Activated CD4-positive, alpha-beta memory T cell treated with anti-CD3 and anti-CD28 coated beads for 36 hours (primary cell): ENCODE measurements at regions not wholly inside any gene's neighbourhood (a gene's known extent, or its start where the extent isn't known, plus 50 kb on each side); places are given as distances from the start of the nearest gene placed in this dataset.

ENCODE experiments used
- CTCF ChIA-PET: fragments of 350-600 bp; sonication (Branson Sonifier 250); formaldehyde crosslinking; loops from one replicate; lab custom pipeline; 2021; ENCODE audit warnings: antibody characterized with exemption, inconsistent platforms; lab: Charles Lee
- POLR2A ChIA-PET: fragments of 350-600 bp; sonication (Branson Sonifier 250); formaldehyde crosslinking; loops from one replicate; lab custom pipeline; 2021; ENCODE audit warnings: antibody characterized with exemption; lab: Charles Lee
- DNase-seq: peaks from one replicate; pipeline ENCODE4 v3.0.0-alpha.2; 2020
- H3K27ac Mint-ChIP-seq: one replicate; pipeline ENCODE4 v1.8.0; 2021; ENCODE audit warnings: mixed read lengths
- H3K27me3 Mint-ChIP-seq: one replicate; pipeline ENCODE4 v1.8.0; 2021; ENCODE audit warnings: mixed read lengths
- H3K36me3 Mint-ChIP-seq: one replicate; pipeline ENCODE4 v1.8.0; 2021; ENCODE audit warnings: mixed read lengths
- H3K4me1 Mint-ChIP-seq: one replicate; pipeline ENCODE4 v1.8.0; 2021; ENCODE audit warnings: low read depth, mixed read lengths
- H3K4me3 Mint-ChIP-seq: one replicate; pipeline ENCODE4 v1.8.0; 2021; ENCODE audit warnings: mild to moderate bottlenecking, mixed read lengths
- H3K9me3 Mint-ChIP-seq: one replicate; pipeline ENCODE4 v1.8.0; 2021; ENCODE audit warnings: mixed read lengths
- intact Hi-C: fragments of 100-400 bp; cut with micrococcal nuclease; formaldehyde crosslinking; loops from one replicate; pipeline ENCODE4 v1.15.1; 2023

- DNase-seq: no peak
- ChIA-PET CTCF (no interaction called here), POLR2A (no interaction called here)
- no peaks in the 10 kb centered on the region for H3K9me3 Mint-ChIP-seq
- intact Hi-C loops: no loop called here
- no peaks in the 10 kb centered on the region for H3K27me3 Mint-ChIP-seq
- H3K4me3 Mint-ChIP-seq: no peak overlapping the region
- no peak overlapping the region for H3K27ac Mint-ChIP-seq
- H3K4me1 Mint-ChIP-seq: no peaks in the 10 kb centered on the region
- H3K36me3 Mint-ChIP-seq: no peaks in the 10 kb centered on the region
Measured at GRCh38 chr6:77535172-77535571, 71.9 kb upstream of the HTR1B start.

- Mint-ChIP-seq H3K9me3 (no peaks in the 10 kb centered on the region), H3K27me3 (no peaks in the 10 kb centered on the region), H3K36me3 (no peaks in the 10 kb centered on the region), H3K27ac (no peak overlapping the region), H3K4me1 (no peaks in the 10 kb centered on the region), H3K4me3 (no peak overlapping the region)
- DNase-seq: no peak
- POLR2A ChIA-PET: no interaction called here
- CTCF ChIA-PET: no interaction called here
- intact Hi-C loops: no loop called here
Measured at GRCh38 chr6:77536701-77537100, 73.4 kb upstream of the HTR1B start.

GRCh38 chr6:77543601-77544000 lies 80.3 kb upstream of the HTR1B start:
- intact Hi-C loops: no loop called here
- H3K4me1 Mint-ChIP-seq: no peaks in the 10 kb centered on the region
- no peaks in the 10 kb centered on the region for H3K9me3 Mint-ChIP-seq
- CTCF ChIA-PET: interaction anchor here (0.6 kb wide), 1 partner anchor 13 kb away, joined by 3 read pairs; no protein-coding TSS in a partner anchor
- H3K27me3 Mint-ChIP-seq: no peaks in the 10 kb centered on the region
- H3K27ac Mint-ChIP-seq: no peak overlapping the region
- no peak for DNase-seq
- H3K36me3 Mint-ChIP-seq: no peaks in the 10 kb centered on the region
- H3K4me3 Mint-ChIP-seq: no peak overlapping the region
- POLR2A ChIA-PET: no interaction called here

- H3K9me3 Mint-ChIP-seq: no peaks in the 10 kb centered on the region
- no peak overlapping the region for H3K4me3 Mint-ChIP-seq
- H3K27me3 Mint-ChIP-seq: no peaks in the 10 kb centered on the region
- intact Hi-C loops: no loop called here
- no peaks in the 10 kb centered on the region for H3K36me3 Mint-ChIP-seq
- POLR2A ChIA-PET: no interaction called here
- no peak overlapping the region for H3K27ac Mint-ChIP-seq
- DNase-seq: no peak
- CTCF ChIA-PET: no interaction called here
- no peaks in the 10 kb centered on the region for H3K4me1 Mint-ChIP-seq
Measured at GRCh38 chr6:77548190-77548589, 84.9 kb upstream of the HTR1B start.

GRCh38 chr6:77548662-77549366 lies 85.5 kb upstream of the HTR1B start:
- Mint-ChIP-seq H3K4me3 (no peak overlapping the region), H3K36me3 (no peaks in the 10 kb centered on the region), H3K27me3 (no peaks in the 10 kb centered on the region), H3K9me3 (no peaks in the 10 kb centered on the region), H3K27ac (no peak overlapping the region), H3K4me1 (no peaks in the 10 kb centered on the region)
- intact Hi-C loops: no loop called here
- DNase-seq: no peak
- ChIA-PET CTCF (no interaction called here), POLR2A (no interaction called here)

GRCh38 chr6:77551135-77551534 lies 87.8 kb upstream of the HTR1B start:
- Mint-ChIP-seq H3K4me1 (no peaks in the 10 kb centered on the region), H3K4me3 (no peak overlapping the region), H3K36me3 (no peaks in the 10 kb centered on the region), H3K27me3 (no peaks in the 10 kb centered on the region), H3K9me3 (no peaks in the 10 kb centered on the region), H3K27ac (no peak overlapping the region)
- intact Hi-C loops: no loop called here
- CTCF ChIA-PET: no interaction called here
- no peak for DNase-seq
- POLR2A ChIA-PET: no interaction called here

- H3K36me3 Mint-ChIP-seq: no peaks in the 10 kb centered on the region
Measured at GRCh38 chr6:77561768-77562314, 91.0 kb upstream of the MEI4 start.

GRCh38 chr6:77565370-77565769 lies 87.5 kb upstream of the MEI4 start:
- Mint-ChIP-seq H3K27me3 (no peaks in the 10 kb centered on the region), H3K4me3 (no peak overlapping the region), H3K36me3 (no peaks in the 10 kb centered on the region), H3K4me1 (no peaks in the 10 kb centered on the region), H3K9me3 (no peaks in the 10 kb centered on the region), H3K27ac (no peak overlapping the region)
- intact Hi-C loops: no loop called here
- no peak for DNase-seq
- ChIA-PET CTCF (no interaction called here), POLR2A (no interaction called here)

More at GRCh38 chr6:77561768-77562314, 91.0 kb upstream of the MEI4 start:
- H3K9me3 Mint-ChIP-seq: no peaks in the 10 kb centered on the region
- intact Hi-C loops: no loop called here
- no peak for DNase-seq
- H3K4me3 Mint-ChIP-seq: no peak overlapping the region
- POLR2A ChIA-PET: no interaction called here
- H3K27ac Mint-ChIP-seq: no peak overlapping the region
- no peaks in the 10 kb centered on the region for H3K27me3 Mint-ChIP-seq
- no peaks in the 10 kb centered on the region for H3K4me1 Mint-ChIP-seq
- CTCF ChIA-PET: no interaction called here

GRCh38 chr6:77566235-77566634 lies 86.6 kb upstream of the MEI4 start:
- intact Hi-C loops: no loop called here
- DNase-seq: no peak
- Mint-ChIP-seq H3K36me3 (no peaks in the 10 kb centered on the region), H3K4me1 (no peaks in the 10 kb centered on the region), H3K4me3 (no peak overlapping the region), H3K9me3 (no peaks in the 10 kb centered on the region), H3K27ac (no peak overlapping the region), H3K27me3 (no peaks in the 10 kb centered on the region)
- ChIA-PET POLR2A (no interaction called here), CTCF (no interaction called here)

GRCh38 chr6:77568570-77568969 lies 84.3 kb upstream of the MEI4 start:
- CTCF ChIA-PET: interaction anchor here (1.3 kb wide), 1 partner anchor 11 kb away, joined by 4 read pairs; no protein-coding TSS in a partner anchor
- POLR2A ChIA-PET: no interaction called here
- no peaks in the 10 kb centered on the region for H3K4me1 Mint-ChIP-seq
- DNase-seq: no peak
- no peak overlapping the region for H3K27ac Mint-ChIP-seq
- H3K9me3 Mint-ChIP-seq: no peaks in the 10 kb centered on the region
- H3K4me3 Mint-ChIP-seq: no peak overlapping the region
- H3K27me3 Mint-ChIP-seq: no peaks in the 10 kb centered on the region
- no peaks in the 10 kb centered on the region for H3K36me3 Mint-ChIP-seq
- intact Hi-C loops: no loop called here

GRCh38 chr6:77573843-77574242 lies 79.0 kb upstream of the MEI4 start:
- intact Hi-C loops: no loop called here
- CTCF ChIA-PET: no interaction called here
- POLR2A ChIA-PET: no interaction called here
- Mint-ChIP-seq H3K4me1 (no peaks in the 10 kb centered on the region), H3K27ac (no peak overlapping the region), H3K4me3 (no peak overlapping the region), H3K36me3 (no peaks in the 10 kb centered on the region), H3K27me3 (no peaks in the 10 kb centered on the region), H3K9me3 (no peaks in the 10 kb centered on the region)
- no peak for DNase-seq

- ChIA-PET CTCF (no interaction called here), POLR2A (no interaction called here)
- H3K4me1 Mint-ChIP-seq: no peaks in the 10 kb centered on the region
- H3K9me3 Mint-ChIP-seq: no peaks in the 10 kb centered on the region
- intact Hi-C loops: no loop called here
- no peak overlapping the region for H3K27ac Mint-ChIP-seq
- no peaks in the 10 kb centered on the region for H3K27me3 Mint-ChIP-seq
- no peaks in the 10 kb centered on the region for H3K36me3 Mint-ChIP-seq
- H3K4me3 Mint-ChIP-seq: no peak overlapping the region
- DNase-seq: no peak
Measured at GRCh38 chr6:77587963-77588362, 64.9 kb upstream of the MEI4 start.
